IMR-90 (cell line): ENCODE measurements at regions not wholly inside any gene's neighbourhood (a gene's known extent, or its start where the extent isn't known, plus 50 kb on each side); places are given as distances from the start of the nearest gene placed in this dataset.

Source experiments
- MAFK ChIP-seq: IDR thresholded peaks from 2 replicates; pipeline ENCODE4 v1.6.1; 2012; ENCODE audit warnings: low read depth, low read length, improper control_type of control experiment
- MAZ ChIP-seq: IDR thresholded peaks from 2 replicates; pipeline ENCODE4 v1.6.1; 2012; ENCODE audit warnings: low read depth, mild to moderate bottlenecking, low read length, improper control_type of control experiment, moderate library complexity, borderline replicate concordance
- POLR2A ChIP-seq: IDR thresholded peaks from 2 replicates; pipeline ENCODE4 v1.6.1; 2012; ENCODE audit warnings: mild to moderate bottlenecking, low read depth, low read length
- RAD21 ChIP-seq: IDR thresholded peaks from 2 replicates; pipeline ENCODE4 v1.6.1; 2012; ENCODE audit warnings: low read length, improper control_type of control experiment
- RFX5 ChIP-seq: IDR thresholded peaks from 2 replicates; pipeline ENCODE4 v1.8.0; 2012; ENCODE audit warnings: low read depth, mild to moderate bottlenecking, low read length, moderate library complexity
- SMC3 ChIP-seq: fragments of 150-350 bp; IDR thresholded peaks from 2 replicates; pipeline ENCODE4 v1.6.1; 2016; ENCODE audit warnings: low read depth, mild to moderate bottlenecking, antibody characterized with exemption, low read length, moderate library complexity
- TF ChIP-seq, protein P1 (sequence below): conservative IDR thresholded peaks from 2 replicates; pipeline ENCODE4 v1.5.1; 2012; ENCODE audit warnings: mild to moderate bottlenecking, low read depth, low read length, improper control_type of control experiment
- TF ChIP-seq, protein P2 (sequence below): fragments of 150-350 bp; IDR thresholded peaks from 2 replicates; pipeline ENCODE4 v1.6.1; 2017; ENCODE audit warnings: mild to moderate bottlenecking, antibody characterized with exemption, low read length, low read depth
- TF ChIP-seq, protein P3 (sequence below): fragments of 150-350 bp; IDR thresholded peaks from 2 replicates; pipeline ENCODE4 v1.6.1; 2016; ENCODE audit warnings: low read depth, mild to moderate bottlenecking, low read length, moderate library complexity, borderline replicate concordance

DNA sequence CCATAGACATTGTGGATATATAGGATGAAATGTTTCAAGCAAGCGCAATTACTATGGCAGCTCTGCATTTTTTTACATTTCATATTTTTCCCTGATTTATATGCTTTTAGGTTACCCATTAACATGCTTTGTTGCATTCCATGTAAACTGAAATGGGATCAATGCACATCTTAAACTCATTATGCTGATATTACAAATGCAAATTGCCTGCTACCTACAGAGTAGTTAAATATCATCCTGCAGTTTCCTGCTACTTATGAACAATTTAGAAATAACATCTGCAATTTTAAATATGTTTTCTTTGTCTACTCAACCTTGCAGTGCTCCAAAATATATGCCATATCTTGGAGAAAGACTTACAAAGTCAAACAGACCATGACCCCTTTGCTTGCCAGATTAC is 526.9 kb upstream of the NECTIN3 start:
- TF ChIP-seq, protein P1, sequence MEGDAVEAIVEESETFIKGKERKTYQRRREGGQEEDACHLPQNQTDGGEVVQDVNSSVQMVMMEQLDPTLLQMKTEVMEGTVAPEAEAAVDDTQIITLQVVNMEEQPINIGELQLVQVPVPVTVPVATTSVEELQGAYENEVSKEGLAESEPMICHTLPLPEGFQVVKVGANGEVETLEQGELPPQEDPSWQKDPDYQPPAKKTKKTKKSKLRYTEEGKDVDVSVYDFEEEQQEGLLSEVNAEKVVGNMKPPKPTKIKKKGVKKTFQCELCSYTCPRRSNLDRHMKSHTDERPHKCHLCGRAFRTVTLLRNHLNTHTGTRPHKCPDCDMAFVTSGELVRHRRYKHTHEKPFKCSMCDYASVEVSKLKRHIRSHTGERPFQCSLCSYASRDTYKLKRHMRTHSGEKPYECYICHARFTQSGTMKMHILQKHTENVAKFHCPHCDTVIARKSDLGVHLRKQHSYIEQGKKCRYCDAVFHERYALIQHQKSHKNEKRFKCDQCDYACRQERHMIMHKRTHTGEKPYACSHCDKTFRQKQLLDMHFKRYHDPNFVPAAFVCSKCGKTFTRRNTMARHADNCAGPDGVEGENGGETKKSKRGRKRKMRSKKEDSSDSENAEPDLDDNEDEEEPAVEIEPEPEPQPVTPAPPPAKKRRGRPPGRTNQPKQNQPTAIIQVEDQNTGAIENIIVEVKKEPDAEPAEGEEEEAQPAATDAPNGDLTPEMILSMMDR = no peak
- no peak for TF ChIP-seq RAD21
- TF ChIP-seq MAZ = no peak
- TF ChIP-seq, protein P2, sequence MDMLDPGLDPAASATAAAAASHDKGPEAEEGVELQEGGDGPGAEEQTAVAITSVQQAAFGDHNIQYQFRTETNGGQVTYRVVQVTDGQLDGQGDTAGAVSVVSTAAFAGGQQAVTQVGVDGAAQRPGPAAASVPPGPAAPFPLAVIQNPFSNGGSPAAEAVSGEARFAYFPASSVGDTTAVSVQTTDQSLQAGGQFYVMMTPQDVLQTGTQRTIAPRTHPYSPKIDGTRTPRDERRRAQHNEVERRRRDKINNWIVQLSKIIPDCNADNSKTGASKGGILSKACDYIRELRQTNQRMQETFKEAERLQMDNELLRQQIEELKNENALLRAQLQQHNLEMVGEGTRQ = no peak
- TF ChIP-seq, protein P3, sequence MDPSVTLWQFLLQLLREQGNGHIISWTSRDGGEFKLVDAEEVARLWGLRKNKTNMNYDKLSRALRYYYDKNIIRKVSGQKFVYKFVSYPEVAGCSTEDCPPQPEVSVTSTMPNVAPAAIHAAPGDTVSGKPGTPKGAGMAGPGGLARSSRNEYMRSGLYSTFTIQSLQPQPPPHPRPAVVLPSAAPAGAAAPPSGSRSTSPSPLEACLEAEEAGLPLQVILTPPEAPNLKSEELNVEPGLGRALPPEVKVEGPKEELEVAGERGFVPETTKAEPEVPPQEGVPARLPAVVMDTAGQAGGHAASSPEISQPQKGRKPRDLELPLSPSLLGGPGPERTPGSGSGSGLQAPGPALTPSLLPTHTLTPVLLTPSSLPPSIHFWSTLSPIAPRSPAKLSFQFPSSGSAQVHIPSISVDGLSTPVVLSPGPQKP = no peak
- no peak for TF ChIP-seq RFX5
- TF ChIP-seq MAFK = no peak
- TF ChIP-seq POLR2A = no peak
- no peak for TF ChIP-seq SMC3
